ENCODE measurements at regions not wholly inside any gene's neighbourhood (a gene's known extent, or its start where the extent isn't known, plus 50 kb on each side); places are given as distances from the start of the nearest gene placed in this dataset.

- no peak for TF ChIP-seq POLR2A (IDR thresholded peaks at IDR 0.05; ENCODE audit: low read depth, low read length)
- no peak for TF ChIP-seq POLR2AphosphoS5 (IDR thresholded peaks at IDR 0.05; ENCODE audit: low read depth, low read length)
Measured at GRCh38 chr11:133678191-133678590, 145.9 kb upstream of the OPCML start.
